ENCODE measurements at regions not wholly inside any gene's neighbourhood (a gene's known extent, or its start where the extent isn't known, plus 50 kb on each side); places are given as distances from the start of the nearest gene placed in this dataset.

- TF ChIP-seq, protein P1, sequence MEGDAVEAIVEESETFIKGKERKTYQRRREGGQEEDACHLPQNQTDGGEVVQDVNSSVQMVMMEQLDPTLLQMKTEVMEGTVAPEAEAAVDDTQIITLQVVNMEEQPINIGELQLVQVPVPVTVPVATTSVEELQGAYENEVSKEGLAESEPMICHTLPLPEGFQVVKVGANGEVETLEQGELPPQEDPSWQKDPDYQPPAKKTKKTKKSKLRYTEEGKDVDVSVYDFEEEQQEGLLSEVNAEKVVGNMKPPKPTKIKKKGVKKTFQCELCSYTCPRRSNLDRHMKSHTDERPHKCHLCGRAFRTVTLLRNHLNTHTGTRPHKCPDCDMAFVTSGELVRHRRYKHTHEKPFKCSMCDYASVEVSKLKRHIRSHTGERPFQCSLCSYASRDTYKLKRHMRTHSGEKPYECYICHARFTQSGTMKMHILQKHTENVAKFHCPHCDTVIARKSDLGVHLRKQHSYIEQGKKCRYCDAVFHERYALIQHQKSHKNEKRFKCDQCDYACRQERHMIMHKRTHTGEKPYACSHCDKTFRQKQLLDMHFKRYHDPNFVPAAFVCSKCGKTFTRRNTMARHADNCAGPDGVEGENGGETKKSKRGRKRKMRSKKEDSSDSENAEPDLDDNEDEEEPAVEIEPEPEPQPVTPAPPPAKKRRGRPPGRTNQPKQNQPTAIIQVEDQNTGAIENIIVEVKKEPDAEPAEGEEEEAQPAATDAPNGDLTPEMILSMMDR (IDR thresholded peaks at IDR 0.05; ENCODE audit: insufficient read depth, low read length, poor library complexity, severe bottlenecking) = no peak
- TF ChIP-seq EZH2phosphoT487 (conservative IDR thresholded peaks at IDR 0.05; ENCODE audit: low read length) = no peak
Observed at GRCh38 chr11:86891036-86891435, 64.2 kb downstream of the FZD4 start.

Data from SU-DHL-6 (cell line).